Mucosa of gallbladder (tissue), 1 donor: ENCODE measurements at regions not wholly inside any gene's neighbourhood (a gene's known extent, or its start where the extent isn't known, plus 50 kb on each side); places are given as distances from the start of the nearest gene placed in this dataset.
"Not testable (repeated sequence)": the region's sequence is repeated elsewhere in the genome, so short reads cannot be mapped to it uniquely, and the experiment has no call there.

ENCODE experiments used
- DNase-seq: peaks from one replicate; pipeline ENCODE4 v3.0.0-alpha.2; 2020; ENCODE audit warnings: low spot score
- donor health status: DM: no; HTN: no; CAD: no.

- not testable (repeated sequence) for DNase-seq
Measured at GRCh38 chr10:70990156-70990555, 101.8 kb upstream of the PCBD1 start.

DNA sequence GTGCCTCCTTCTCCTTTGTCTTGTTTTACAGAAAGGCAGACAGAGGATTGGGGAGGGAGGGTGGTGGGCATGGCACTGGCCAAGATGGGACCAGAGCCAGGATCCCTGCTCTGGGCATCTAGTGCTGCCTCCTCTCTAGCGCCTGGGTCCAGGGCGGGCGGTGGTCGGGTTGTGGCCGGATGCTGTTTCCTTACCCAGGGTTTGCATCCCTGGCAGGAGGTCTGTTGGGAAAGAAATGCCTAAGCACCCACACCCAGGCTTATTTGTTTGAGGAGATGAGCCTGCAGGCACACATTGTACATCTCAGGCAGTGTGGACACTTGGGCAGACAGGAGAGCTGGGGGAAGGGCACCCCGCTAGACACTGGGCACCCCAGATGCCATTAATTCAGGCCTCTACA, 102.3 kb upstream of the PCBD1 start:
- no peak for DNase-seq

- no peak for DNase-seq
Measured at GRCh38 chr10:70991140-70992124, 103.1 kb upstream of the PCBD1 start.

DNA sequence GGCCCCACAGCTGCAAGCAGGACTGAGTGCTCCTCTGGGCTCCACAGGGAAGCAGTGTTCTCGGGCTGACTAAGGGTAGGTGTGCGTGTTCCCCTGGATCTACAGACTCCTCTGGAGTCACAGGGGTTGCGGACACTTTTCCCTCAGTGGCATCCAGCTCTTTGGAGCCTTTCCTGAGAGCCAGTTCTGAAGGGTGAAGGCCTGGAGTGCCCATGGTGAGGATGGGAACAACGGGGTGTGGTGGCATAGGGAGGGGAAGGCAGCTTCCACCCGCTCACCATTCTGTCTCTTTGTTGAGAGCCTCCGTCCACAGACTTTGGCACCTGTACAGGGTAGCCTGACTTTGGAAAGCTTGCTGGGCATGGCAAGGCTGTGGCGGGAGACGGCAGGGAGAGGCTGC, 104.1 kb upstream of the PCBD1 start:
- no peak for DNase-seq

- DNase-seq = no peak
Measured at GRCh38 chr10:70993051-70993450, 104.7 kb upstream of the PCBD1 start.

DNA sequence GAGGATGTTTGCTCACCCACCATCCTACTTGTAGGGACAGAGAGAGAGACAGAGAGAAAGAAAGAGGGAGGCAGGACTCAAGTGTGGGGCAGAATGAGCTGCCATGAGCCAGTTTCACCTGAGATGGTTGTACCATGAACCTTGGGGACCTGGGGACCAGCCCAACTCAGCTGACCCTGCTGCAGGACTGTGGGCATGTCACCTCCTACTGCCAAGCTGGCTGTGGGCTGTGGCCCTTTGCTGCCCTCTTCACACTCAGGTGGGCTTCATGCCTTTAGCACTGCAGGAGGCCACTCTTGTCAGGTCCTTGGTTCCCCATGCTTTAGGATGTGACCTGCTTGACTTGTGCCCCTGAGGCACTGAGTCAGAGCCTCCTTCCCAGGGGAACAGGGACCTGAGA, 108.2 kb upstream of the PCBD1 start:
- DNase-seq = no peak

- DNase-seq = no peak
Measured at GRCh38 chr10:70997236-70997635, 108.9 kb upstream of the PCBD1 start.

- DNase-seq = no peak
Measured at GRCh38 chr10:70998086-70998485, 109.7 kb upstream of the PCBD1 start.

DNA sequence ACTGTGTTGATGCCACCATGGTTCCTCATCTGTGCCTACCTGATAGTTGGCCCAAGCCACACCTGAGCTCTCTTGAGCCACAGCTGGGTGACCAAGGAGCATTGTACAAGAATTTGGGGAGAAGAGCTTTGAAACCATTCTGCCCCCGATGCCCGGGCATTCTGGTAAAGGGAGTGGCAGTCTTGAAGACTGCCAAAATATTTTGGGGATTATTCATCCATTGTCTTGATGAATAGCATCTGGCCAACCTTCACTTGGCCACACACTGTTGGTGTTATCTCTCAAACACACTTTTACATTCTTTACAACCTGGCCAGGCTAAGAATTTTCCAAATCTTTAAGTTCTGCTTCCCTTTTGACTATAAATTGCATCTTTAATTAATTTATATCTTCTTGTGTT, 113.1 kb upstream of the PCBD1 start:
- no peak for DNase-seq

- DNase-seq = no peak
Measured at GRCh38 chr10:71004176-71005075, 116.1 kb upstream of the PCBD1 start.

DNA sequence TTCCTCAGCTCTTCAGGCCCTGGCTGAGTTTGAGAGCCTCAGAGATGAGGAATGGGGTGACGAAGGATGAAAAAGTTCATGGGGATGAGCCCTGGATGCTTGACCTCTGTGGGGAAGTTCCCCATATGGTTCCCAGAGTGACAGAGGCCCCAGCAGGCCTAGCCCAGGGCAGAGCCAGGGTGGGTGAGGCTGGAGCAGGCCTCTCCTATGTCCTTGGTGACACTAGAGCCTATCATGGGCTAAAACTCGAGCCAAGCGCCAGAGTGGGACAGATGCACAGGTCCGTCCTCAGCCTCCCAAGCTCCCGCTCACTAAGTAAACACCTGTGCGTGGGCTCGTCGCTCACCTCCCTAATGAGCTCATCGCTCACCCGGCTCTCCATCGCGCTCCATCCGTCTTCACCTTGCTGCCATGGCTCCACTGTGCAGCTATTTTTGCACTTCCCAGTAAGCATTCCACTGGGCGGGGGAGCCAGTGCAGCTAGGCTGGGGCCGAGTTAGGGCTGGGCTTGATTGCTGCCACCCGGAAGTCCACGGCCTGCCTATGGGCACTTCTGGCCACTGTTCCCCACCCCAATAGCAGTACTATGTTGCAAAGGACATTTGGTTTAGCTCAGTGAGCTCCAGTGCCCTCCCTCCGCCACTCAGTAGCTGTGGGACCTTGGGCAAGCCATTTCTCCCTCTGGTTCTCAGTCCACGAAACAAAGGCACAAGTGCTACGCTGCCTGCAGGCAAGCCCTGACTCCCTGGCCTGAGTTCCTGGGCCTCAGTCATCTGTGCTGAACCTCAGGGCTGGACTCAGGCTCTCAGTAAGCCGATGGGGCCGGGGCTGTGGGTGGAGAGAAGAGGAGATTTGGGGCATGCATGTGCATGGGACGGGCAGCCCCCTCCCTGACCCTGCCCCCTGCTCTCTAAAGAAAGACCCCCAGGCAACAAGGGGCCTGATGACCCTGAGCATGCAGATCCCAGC, 117.3 kb upstream of the PCBD1 start:
- DNase-seq = no peak

DNA sequence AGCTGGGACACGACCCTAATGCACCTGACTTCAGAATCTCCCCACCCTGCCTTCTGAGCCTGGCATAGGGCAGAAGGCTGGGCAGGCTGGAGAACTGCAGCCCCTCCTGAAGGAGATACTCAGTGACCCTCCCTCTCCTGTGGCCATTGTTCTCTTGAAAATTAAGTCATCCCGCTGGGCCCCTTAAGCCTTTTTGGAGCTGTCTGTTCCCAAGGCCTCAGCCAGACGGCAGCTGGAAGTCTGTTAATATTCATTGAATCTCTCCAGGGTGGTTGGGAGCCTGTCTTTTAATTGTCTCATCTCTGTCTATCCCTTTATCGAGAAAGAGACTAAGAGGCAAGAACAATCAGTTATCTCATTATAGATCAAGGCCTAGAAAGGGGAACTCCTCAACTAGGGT, 118.1 kb upstream of the PCBD1 start:
- no peak for DNase-seq

GRCh38 chr10:71007516-71007915, 119.2 kb upstream of the PCBD1 start:
- DNase-seq = no peak

GRCh38 chr10:71008150-71008549, 119.8 kb upstream of the PCBD1 start:
- DNase-seq = no peak

DNA sequence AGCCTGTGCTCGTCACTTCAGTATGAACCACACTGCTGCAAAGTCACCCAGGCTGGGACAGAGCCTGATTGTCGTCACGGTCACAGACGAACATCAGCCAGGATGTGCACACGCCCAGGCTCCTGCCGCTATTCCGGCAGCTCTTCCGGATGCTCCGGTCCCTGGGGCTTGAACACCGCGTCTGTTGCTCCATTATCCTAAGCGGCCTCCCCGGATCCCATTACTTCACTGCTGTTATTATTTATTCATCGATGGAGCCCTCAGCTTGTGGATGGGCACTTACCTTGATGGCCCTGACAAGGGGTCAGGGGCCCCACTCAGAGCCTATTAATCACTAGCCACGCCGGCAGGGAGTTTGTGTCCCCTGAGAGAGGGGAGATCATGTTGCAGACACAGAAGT, 120.8 kb upstream of the PCBD1 start:
- DNase-seq = no peak

DNA sequence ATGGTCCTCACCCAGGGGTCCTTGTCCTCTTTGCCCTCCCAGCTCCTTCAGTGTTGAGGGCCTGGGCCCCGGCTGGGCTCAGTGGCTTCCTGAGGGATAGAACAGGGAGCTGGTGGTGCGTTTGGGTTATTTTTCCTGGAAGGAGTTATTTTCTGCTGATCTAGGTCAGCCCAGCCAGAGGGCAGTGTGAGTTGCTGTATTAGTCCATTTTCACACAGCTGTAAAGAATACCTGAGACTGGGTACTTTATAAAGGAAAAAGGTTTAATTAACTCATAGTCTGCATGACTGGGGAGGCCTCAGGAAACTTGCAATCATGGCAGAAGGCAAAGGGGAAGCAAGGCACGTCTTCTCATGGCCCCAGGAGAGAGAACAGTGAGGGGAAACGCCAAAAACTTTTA, 122.4 kb upstream of the PCBD1 start:
- no peak for DNase-seq

DNA sequence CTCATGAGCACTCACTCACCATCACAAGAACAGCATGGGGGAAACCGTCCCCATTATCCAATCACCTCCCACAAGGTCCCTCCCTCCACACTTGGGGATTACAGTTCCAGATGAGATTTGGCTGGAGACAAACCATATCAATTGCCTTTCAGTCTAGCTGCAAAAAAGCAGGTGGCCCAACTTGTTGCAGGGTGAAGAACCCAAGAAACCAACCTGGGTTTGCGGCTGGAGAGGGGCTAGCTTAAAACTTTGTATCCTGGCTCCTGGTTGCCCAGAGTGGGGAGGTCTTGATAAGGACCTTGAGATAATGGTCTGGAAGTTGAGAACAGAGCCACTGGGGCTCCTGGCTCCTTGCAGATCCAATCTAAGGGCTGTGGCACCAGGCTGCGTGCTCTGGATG, 122.8 kb upstream of the PCBD1 start:
- no peak for DNase-seq

- no peak for DNase-seq
Measured at GRCh38 chr10:71014021-71014805, 125.8 kb upstream of the PCBD1 start.

DNA sequence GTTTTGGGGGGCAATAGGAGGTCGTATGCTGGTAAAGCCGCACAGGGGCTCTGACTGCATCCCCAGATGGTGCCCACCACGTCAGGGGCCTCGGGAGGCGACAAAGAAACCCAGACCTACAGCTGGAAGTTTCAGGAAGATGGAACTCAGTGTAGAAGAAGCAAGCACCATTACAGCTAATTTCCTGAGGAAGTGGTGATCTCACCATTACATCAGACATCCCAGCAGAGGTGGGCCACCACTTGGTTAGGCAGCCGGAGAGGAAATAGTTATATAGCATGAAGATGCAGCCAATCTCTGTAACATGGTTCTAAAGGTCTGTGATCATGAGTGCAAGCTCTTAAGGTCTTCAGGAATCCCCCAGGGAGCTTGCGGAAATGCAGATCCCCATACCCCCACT, 127.3 kb upstream of the PCBD1 start:
- no peak for DNase-seq

DNA sequence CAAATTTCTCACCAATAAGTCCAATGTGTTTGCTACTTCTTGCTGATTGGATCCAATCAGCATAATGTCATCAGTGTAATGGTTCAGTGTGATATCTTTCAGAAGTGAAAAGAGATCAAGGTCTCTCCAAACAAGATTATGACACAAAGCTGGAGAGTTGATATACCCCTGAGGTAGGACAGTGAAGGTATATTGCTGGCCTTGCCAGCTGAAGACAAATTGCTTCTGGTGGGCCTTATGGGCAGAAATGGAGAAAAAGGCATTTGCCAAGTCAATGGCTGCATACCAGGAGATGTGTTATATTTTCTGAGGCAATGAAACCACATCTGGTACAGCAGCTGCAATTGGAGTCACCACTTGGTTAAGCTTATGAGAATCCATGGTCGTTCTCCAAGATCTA, 131.7 kb upstream of the PCBD1 start:
- not testable (repeated sequence) for DNase-seq

- no peak for DNase-seq
Measured at GRCh38 chr10:71021402-71021801, 133.0 kb upstream of the PCBD1 start.
